WTC11 (cell line): ENCODE measurements at regions not wholly inside any gene's neighbourhood (a gene's known extent, or its start where the extent isn't known, plus 50 kb on each side); places are given as distances from the start of the nearest gene placed in this dataset.

Experiments used
- ATAC-seq: fragments of 200-7000 bp; cut with Tn5 transposase; 2 replicates; pipeline ENCODE4 v1.10.0; 2021; ENCODE audit warnings: mild to moderate bottlenecking, moderate library complexity
- CTCF ChIA-PET: fragments of 300-600 bp; sonication (Branson Sonifier 250); formaldehyde crosslinking; loops from one replicate; lab custom pipeline; 2021; ENCODE audit warnings: antibody characterized with exemption; lab: Charles Lee
- POLR2A ChIA-PET: fragments of 350-600 bp; sonication (Branson Sonifier 250); formaldehyde crosslinking; loops from one replicate; lab custom pipeline; 2021; ENCODE audit warnings: antibody characterized with exemption; lab: Charles Lee
- DNase-seq: peaks from one replicate; pipeline ENCODE4 v3.0.0; 2021; ENCODE audit warnings: low spot score
- H3K27ac Mint-ChIP-seq: 2 replicates; pipeline ENCODE4 v1.8.0; 2021; ENCODE audit warnings: mixed read lengths
- H3K27me3 Mint-ChIP-seq: 2 replicates; pipeline ENCODE4 v1.8.0; 2021; ENCODE audit warnings: low read depth, mild to moderate bottlenecking, moderate library complexity, mixed read lengths
- H3K36me3 Mint-ChIP-seq: 2 replicates; pipeline ENCODE4 v1.8.0; 2021; ENCODE audit warnings: mixed read lengths
- H3K4me1 Mint-ChIP-seq: 2 replicates; pipeline ENCODE4 v1.8.0; 2022; ENCODE audit warnings: mixed read lengths
- H3K4me3 Mint-ChIP-seq: 2 replicates; pipeline ENCODE4 v1.8.0; 2021; ENCODE audit warnings: mild to moderate bottlenecking, moderate library complexity, mixed read lengths
- H3K9me3 Mint-ChIP-seq: 2 replicates; pipeline ENCODE4 v1.8.0; 2021; ENCODE audit warnings: mixed read lengths
- FOXJ3 ChIP-seq: sonication (generic); formaldehyde crosslinking; IDR thresholded peaks from 2 replicates; pipeline ENCODE4 v1.9.0; 2021; ENCODE audit warnings: missing genetic modification reagents, mild to moderate bottlenecking, borderline replicate concordance
- GRHL2 ChIP-seq: fragments of 250-450 bp; sonication (Bioruptor Pico); IDR thresholded peaks from 2 replicates; pipeline ENCODE4 v1.8.0; 2022; ENCODE audit warnings: mild to moderate bottlenecking, moderate library complexity; ENCODE audit not compliant: insufficient replicate concordance, severe bottlenecking
- GTF2I ChIP-seq: fragments of 250-450 bp; sonication (Bioruptor Pico); conservative IDR thresholded peaks from 2 replicates; pipeline ENCODE4 v1.4.0; 2021; ENCODE audit warnings: mild to moderate bottlenecking
- JUN ChIP-seq: sonication (generic); formaldehyde crosslinking; IDR thresholded peaks from 2 replicates; pipeline ENCODE4 v1.8.0; 2023; ENCODE audit warnings: mild to moderate bottlenecking, missing genetic modification reagents
- MYBL2 ChIP-seq: sonication (generic); formaldehyde crosslinking; IDR thresholded peaks from 2 replicates; pipeline ENCODE4 v1.8.1; 2023; ENCODE audit warnings: mild to moderate bottlenecking, moderate library complexity, missing genetic modification reagents
- NR3C1 ChIP-seq: sonication (generic); formaldehyde crosslinking; conservative IDR thresholded peaks from 2 replicates; pipeline ENCODE4 v1.8.1; 2023; ENCODE audit warnings: low read depth, mild to moderate bottlenecking, missing genetic modification reagents
- SOX15 ChIP-seq: fragments of 250-450 bp; sonication (Bioruptor Pico); IDR thresholded peaks from 2 replicates; pipeline ENCODE4 v1.9.0; 2021; ENCODE audit warnings: mild to moderate bottlenecking
- ZNF232 ChIP-seq: sonication (generic); formaldehyde crosslinking; IDR thresholded peaks from 2 replicates; pipeline ENCODE4 v1.8.0; 2022; ENCODE audit warnings: mild to moderate bottlenecking, missing genetic modification reagents
- TF ChIP-seq, protein P1 (sequence below): sonication (generic); formaldehyde crosslinking; IDR thresholded peaks from 2 replicates; pipeline ENCODE4 v1.8.1; 2023; ENCODE audit warnings: mild to moderate bottlenecking, missing genetic modification reagents, borderline replicate concordance
- TF ChIP-seq, protein P2 (sequence below): sonication (generic); formaldehyde crosslinking; IDR thresholded peaks from 2 replicates; pipeline ENCODE4 v1.8.0; 2022; ENCODE audit warnings: mild to moderate bottlenecking, missing genetic modification reagents
- TF ChIP-seq, protein P3 (sequence below): sonication (generic); formaldehyde crosslinking; IDR thresholded peaks from 2 replicates; pipeline ENCODE4 v1.8.1; 2022; ENCODE audit warnings: missing genetic modification reagents, borderline replicate concordance
- TF ChIP-seq, protein P4 (sequence below): sonication (generic); formaldehyde crosslinking; conservative IDR thresholded peaks from 2 replicates; pipeline ENCODE4 v1.8.1; 2022; ENCODE audit warnings: mild to moderate bottlenecking, missing genetic modification reagents
- TF ChIP-seq, protein P5 (sequence below): sonication (generic); formaldehyde crosslinking; IDR thresholded peaks from 2 replicates; pipeline ENCODE4 v1.8.1; 2022; ENCODE audit warnings: low read depth, mild to moderate bottlenecking, moderate library complexity, missing genetic modification reagents, borderline replicate concordance
- TF ChIP-seq, protein P6 (sequence below): sonication (generic); formaldehyde crosslinking; IDR thresholded peaks from 2 replicates; pipeline ENCODE4 v1.8.1; 2023; ENCODE audit warnings: mild to moderate bottlenecking, missing genetic modification reagents, moderate library complexity
- TF ChIP-seq, protein P7 (sequence below): sonication (generic); formaldehyde crosslinking; IDR thresholded peaks from 2 replicates; pipeline ENCODE4 v1.8.0; 2022; ENCODE audit warnings: mild to moderate bottlenecking, missing genetic modification reagents
- TF ChIP-seq, protein P8 (sequence below): fragments of 250-450 bp; sonication (Bioruptor Pico); IDR thresholded peaks from 2 replicates; pipeline ENCODE4 v1.8.0; 2021; ENCODE audit warnings: mild to moderate bottlenecking
- TF ChIP-seq, protein P9 (sequence below): sonication (generic); formaldehyde crosslinking; conservative IDR thresholded peaks from 2 replicates; pipeline ENCODE4 v1.8.1; 2023; ENCODE audit warnings: mild to moderate bottlenecking, low read depth, missing genetic modification reagents, moderate library complexity
- TF ChIP-seq, protein P10 (sequence below): sonication (generic); formaldehyde crosslinking; IDR thresholded peaks from 2 replicates; pipeline ENCODE4 v1.8.1; 2022; ENCODE audit warnings: low read depth, missing genetic modification reagents, borderline replicate concordance

DNA sequence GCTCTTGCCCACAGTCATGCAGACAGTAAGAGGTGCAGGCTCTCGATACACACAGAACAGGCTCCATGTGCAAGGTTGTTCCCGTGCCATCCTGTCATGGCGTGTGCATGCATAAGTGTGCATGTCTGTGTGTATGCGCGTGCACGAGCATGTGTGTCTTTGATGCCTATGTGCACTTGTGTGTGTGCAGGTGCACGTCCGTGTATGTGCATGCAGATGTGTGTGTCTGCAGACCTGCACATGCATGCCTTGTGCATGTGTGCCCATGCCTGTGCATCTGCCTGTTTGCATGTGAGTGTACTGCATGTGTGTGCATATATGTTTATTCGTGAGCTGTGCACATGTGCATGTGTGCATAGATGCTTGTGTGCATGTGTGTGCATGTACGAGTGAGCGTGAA is 309.8 kb downstream of the TMEM121 start:
- ATAC-seq: no peak
- H3K27me3 Mint-ChIP-seq: peaks cover 8% of the 10 kb centered on the region
- no peak for DNase-seq
- H3K36me3 Mint-ChIP-seq: peaks cover 44% of the 10 kb centered on the region
- TF ChIP-seq JUN (CRISPR knock-in tag): no peak
- TF ChIP-seq, protein P1, sequence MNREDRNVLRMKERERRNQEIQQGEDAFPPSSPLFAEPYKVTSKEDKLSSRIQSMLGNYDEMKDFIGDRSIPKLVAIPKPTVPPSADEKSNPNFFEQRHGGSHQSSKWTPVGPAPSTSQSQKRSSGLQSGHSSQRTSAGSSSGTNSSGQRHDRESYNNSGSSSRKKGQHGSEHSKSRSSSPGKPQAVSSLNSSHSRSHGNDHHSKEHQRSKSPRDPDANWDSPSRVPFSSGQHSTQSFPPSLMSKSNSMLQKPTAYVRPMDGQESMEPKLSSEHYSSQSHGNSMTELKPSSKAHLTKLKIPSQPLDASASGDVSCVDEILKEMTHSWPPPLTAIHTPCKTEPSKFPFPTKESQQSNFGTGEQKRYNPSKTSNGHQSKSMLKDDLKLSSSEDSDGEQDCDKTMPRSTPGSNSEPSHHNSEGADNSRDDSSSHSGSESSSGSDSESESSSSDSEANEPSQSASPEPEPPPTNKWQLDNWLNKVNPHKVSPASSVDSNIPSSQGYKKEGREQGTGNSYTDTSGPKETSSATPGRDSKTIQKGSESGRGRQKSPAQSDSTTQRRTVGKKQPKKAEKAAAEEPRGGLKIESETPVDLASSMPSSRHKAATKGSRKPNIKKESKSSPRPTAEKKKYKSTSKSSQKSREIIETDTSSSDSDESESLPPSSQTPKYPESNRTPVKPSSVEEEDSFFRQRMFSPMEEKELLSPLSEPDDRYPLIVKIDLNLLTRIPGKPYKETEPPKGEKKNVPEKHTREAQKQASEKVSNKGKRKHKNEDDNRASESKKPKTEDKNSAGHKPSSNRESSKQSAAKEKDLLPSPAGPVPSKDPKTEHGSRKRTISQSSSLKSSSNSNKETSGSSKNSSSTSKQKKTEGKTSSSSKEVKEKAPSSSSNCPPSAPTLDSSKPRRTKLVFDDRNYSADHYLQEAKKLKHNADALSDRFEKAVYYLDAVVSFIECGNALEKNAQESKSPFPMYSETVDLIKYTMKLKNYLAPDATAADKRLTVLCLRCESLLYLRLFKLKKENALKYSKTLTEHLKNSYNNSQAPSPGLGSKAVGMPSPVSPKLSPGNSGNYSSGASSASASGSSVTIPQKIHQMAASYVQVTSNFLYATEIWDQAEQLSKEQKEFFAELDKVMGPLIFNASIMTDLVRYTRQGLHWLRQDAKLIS: no peak
- TF ChIP-seq SOX15 (CRISPR knock-in tag): no peak
- TF ChIP-seq, protein P2, sequence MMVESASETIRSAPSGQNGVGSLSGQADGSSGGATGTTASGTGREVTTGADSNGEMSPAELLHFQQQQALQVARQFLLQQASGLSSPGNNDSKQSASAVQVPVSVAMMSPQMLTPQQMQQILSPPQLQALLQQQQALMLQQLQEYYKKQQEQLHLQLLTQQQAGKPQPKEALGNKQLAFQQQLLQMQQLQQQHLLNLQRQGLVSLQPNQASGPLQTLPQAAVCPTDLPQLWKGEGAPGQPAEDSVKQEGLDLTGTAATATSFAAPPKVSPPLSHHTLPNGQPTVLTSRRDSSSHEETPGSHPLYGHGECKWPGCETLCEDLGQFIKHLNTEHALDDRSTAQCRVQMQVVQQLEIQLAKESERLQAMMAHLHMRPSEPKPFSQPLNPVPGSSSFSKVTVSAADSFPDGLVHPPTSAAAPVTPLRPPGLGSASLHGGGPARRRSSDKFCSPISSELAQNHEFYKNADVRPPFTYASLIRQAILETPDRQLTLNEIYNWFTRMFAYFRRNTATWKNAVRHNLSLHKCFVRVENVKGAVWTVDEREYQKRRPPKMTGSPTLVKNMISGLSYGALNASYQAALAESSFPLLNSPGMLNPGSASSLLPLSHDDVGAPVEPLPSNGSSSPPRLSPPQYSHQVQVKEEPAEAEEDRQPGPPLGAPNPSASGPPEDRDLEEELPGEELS: no peak
- TF ChIP-seq, protein P3, sequence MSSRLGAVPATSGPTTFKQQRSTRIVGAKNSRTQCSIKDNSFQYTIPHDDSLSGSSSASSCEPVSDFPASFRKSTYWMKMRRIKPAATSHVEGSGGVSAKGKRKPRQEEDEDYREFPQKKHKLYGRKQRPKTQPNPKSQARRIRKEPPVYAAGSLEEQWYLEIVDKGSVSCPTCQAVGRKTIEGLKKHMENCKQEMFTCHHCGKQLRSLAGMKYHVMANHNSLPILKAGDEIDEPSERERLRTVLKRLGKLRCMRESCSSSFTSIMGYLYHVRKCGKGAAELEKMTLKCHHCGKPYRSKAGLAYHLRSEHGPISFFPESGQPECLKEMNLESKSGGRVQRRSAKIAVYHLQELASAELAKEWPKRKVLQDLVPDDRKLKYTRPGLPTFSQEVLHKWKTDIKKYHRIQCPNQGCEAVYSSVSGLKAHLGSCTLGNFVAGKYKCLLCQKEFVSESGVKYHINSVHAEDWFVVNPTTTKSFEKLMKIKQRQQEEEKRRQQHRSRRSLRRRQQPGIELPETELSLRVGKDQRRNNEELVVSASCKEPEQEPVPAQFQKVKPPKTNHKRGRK: no peak
- no peak for TF ChIP-seq MYBL2
- TF ChIP-seq, protein P4, sequence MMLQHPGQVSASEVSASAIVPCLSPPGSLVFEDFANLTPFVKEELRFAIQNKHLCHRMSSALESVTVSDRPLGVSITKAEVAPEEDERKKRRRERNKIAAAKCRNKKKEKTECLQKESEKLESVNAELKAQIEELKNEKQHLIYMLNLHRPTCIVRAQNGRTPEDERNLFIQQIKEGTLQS (CRISPR knock-in tag): no peak
- TF ChIP-seq, protein P5, sequence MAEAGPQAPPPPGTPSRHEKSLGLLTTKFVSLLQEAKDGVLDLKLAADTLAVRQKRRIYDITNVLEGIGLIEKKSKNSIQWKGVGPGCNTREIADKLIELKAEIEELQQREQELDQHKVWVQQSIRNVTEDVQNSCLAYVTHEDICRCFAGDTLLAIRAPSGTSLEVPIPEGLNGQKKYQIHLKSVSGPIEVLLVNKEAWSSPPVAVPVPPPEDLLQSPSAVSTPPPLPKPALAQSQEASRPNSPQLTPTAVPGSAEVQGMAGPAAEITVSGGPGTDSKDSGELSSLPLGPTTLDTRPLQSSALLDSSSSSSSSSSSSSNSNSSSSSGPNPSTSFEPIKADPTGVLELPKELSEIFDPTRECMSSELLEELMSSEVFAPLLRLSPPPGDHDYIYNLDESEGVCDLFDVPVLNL (CRISPR knock-in tag): no peak
- TF ChIP-seq, protein P6, sequence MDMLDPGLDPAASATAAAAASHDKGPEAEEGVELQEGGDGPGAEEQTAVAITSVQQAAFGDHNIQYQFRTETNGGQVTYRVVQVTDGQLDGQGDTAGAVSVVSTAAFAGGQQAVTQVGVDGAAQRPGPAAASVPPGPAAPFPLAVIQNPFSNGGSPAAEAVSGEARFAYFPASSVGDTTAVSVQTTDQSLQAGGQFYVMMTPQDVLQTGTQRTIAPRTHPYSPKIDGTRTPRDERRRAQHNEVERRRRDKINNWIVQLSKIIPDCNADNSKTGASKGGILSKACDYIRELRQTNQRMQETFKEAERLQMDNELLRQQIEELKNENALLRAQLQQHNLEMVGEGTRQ (CRISPR knock-in tag): no peak
- TF ChIP-seq, protein P7, sequence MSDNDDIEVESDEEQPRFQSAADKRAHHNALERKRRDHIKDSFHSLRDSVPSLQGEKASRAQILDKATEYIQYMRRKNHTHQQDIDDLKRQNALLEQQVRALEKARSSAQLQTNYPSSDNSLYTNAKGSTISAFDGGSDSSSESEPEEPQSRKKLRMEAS (CRISPR knock-in tag): no peak
- no peak for TF ChIP-seq GRHL2 (CRISPR knock-in tag)
- TF ChIP-seq, protein P8, sequence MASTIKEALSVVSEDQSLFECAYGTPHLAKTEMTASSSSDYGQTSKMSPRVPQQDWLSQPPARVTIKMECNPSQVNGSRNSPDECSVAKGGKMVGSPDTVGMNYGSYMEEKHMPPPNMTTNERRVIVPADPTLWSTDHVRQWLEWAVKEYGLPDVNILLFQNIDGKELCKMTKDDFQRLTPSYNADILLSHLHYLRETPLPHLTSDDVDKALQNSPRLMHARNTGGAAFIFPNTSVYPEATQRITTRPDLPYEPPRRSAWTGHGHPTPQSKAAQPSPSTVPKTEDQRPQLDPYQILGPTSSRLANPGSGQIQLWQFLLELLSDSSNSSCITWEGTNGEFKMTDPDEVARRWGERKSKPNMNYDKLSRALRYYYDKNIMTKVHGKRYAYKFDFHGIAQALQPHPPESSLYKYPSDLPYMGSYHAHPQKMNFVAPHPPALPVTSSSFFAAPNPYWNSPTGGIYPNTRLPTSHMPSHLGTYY (CRISPR knock-in tag): no peak
- no peak for TF ChIP-seq NR3C1 (CRISPR knock-in tag)
- TF ChIP-seq, all 79 proteins: peak for 0
- Mint-ChIP-seq H3K9me3 (peaks cover 57% of the 10 kb centered on the region), H3K4me3 (no peak overlapping the region), H3K4me1 (no peaks in the 10 kb centered on the region), H3K27ac (no peak overlapping the region)
- CTCF ChIA-PET: no interaction called here
- POLR2A ChIA-PET: no interaction called here

DNA sequence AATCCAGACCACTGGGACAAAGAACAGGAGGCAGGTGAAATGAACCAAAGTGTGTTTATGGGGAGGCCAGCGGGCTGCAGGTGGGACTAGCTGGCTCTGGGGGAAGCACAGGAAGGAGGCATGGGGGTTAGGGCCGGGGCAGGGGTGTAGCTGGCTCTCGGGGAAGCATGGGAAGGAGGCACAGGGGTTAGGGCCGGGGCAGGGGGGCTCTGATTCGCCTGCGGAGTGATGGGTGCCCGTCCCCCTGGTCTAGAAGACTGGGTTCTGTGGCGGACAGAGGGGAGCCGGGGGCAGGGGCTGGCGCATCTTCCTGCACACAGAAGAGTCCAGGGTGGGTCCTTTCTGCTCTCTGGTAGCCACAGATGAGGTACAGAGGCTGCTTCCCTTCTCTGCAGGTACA is 310.3 kb downstream of the TMEM121 start:
- DNase-seq: no peak
- Mint-ChIP-seq H3K4me1 (no peaks in the 10 kb centered on the region), H3K27me3 (peaks cover 8% of the 10 kb centered on the region), H3K36me3 (peaks cover 42% of the 10 kb centered on the region), H3K27ac (no peak overlapping the region), H3K9me3 (peaks cover 54% of the 10 kb centered on the region), H3K4me3 (no peak overlapping the region)
- ChIA-PET CTCF (no interaction called here), POLR2A (no interaction called here)
- ATAC-seq: no peak
- no peak for TF ChIP-seq GTF2I (CRISPR knock-in tag)
- TF ChIP-seq, protein P9, sequence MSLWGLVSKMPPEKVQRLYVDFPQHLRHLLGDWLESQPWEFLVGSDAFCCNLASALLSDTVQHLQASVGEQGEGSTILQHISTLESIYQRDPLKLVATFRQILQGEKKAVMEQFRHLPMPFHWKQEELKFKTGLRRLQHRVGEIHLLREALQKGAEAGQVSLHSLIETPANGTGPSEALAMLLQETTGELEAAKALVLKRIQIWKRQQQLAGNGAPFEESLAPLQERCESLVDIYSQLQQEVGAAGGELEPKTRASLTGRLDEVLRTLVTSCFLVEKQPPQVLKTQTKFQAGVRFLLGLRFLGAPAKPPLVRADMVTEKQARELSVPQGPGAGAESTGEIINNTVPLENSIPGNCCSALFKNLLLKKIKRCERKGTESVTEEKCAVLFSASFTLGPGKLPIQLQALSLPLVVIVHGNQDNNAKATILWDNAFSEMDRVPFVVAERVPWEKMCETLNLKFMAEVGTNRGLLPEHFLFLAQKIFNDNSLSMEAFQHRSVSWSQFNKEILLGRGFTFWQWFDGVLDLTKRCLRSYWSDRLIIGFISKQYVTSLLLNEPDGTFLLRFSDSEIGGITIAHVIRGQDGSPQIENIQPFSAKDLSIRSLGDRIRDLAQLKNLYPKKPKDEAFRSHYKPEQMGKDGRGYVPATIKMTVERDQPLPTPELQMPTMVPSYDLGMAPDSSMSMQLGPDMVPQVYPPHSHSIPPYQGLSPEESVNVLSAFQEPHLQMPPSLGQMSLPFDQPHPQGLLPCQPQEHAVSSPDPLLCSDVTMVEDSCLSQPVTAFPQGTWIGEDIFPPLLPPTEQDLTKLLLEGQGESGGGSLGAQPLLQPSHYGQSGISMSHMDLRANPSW: no peak
- TF ChIP-seq, protein P10, sequence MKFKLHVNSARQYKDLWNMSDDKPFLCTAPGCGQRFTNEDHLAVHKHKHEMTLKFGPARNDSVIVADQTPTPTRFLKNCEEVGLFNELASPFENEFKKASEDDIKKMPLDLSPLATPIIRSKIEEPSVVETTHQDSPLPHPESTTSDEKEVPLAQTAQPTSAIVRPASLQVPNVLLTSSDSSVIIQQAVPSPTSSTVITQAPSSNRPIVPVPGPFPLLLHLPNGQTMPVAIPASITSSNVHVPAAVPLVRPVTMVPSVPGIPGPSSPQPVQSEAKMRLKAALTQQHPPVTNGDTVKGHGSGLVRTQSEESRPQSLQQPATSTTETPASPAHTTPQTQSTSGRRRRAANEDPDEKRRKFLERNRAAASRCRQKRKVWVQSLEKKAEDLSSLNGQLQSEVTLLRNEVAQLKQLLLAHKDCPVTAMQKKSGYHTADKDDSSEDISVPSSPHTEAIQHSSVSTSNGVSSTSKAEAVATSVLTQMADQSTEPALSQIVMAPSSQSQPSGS: no peak
- TF ChIP-seq FOXJ3 (CRISPR knock-in tag): no peak
- TF ChIP-seq ZNF232: no peak
- no peak for TF ChIP-seq SOX15 (CRISPR knock-in tag)
